K562 (cell line): ENCODE measurements at regions not wholly inside any gene's neighbourhood (a gene's known extent, or its start where the extent isn't known, plus 50 kb on each side); places are given as distances from the start of the nearest gene placed in this dataset.

ENCODE experiments used
- ATAC-seq: fragments of 200-7000 bp; cut with Tn5 transposase; 3 replicates; pipeline ENCODE4 v1.9.1; 2020; ENCODE audit warnings: moderate library complexity
- BruUV-seq: library from RNA; stranded (reverse); fragments of 400-500 nt; replicated peaks from 2 replicates; lab custom pipeline; 2021; lab: Mats Ljungman, UMichigan
- CTCF ChIA-PET: fragments of 300-600 bp; formaldehyde crosslinking; extraction: SDS; loops from one replicate; lab custom pipeline; 2021; ENCODE audit warnings: low intra/inter-chr PET ratio; lab: Yijun Ruan, JAX
- POLR2A ChIA-PET: fragments of 300-600, 350-650 bp; sonication (Branson Sonifier 250); formaldehyde crosslinking; extraction: SDS; loops from one replicate; lab custom pipeline; 2021; ENCODE audit warnings: antibody characterized with exemption, inconsistent platforms; lab: Yijun Ruan, JAX
- DNase-seq, 4 experiments: peaks; one replicate each; pipeline versions ENCODE4 v3.0.0 to v3.0.0-alpha.2; 2011 to 2018; ENCODE audit warnings: low spot score in 3 of 4, mixed read lengths in 3 of 4; ENCODE audit errors: extremely low read depth in 1 of 4
- FAIRE-seq: peaks from 2 replicates; lab custom pipeline; 2011; peaks lifted over from hg19 to GRCh38; lab: Jason Lieb, UNC
- H2AFZ ChIP-seq: 2 replicates; pipeline ENCODE4 v1.6.0; 2011; ENCODE audit warnings: low read depth, low read length, control low read depth, inconsistent platforms
- H3K27ac ChIP-seq: fragments of 200-600 bp; 3 replicates; pipeline ENCODE4 v1.8.0; 2011; ENCODE audit warnings: low read depth, mild to moderate bottlenecking, control low read depth, inconsistent platforms, low read length, moderate library complexity, mixed read lengths; ENCODE audit errors: extremely low read depth
- H3K27me3 ChIP-seq, 2 experiments: fragments of 300-600 bp in 1 of 2; 2 replicates in 1 of 2; 3 replicates in 1 of 2; pipeline versions ENCODE4 v1.6.0 to v1.8.0; 2011; ENCODE audit warnings: inconsistent platforms in 2 of 2, low read length in 2 of 2, mild to moderate bottlenecking in 1 of 2, mixed read lengths in 1 of 2, moderate library complexity in 1 of 2; ENCODE audit not compliant: control insufficient read depth in 2 of 2, insufficient read depth in 2 of 2
- H3K36me3 ChIP-seq: fragments of 300-600 bp; 3 replicates; pipeline ENCODE4 v1.8.0; 2011; ENCODE audit warnings: mild to moderate bottlenecking, low read length, inconsistent platforms; ENCODE audit not compliant: control insufficient read depth, insufficient read depth
- H3K4me1 ChIP-seq, 2 experiments: fragments of 200-600 bp in 1 of 2; replicated peaks in 1 of 2; 2 replicates in 1 of 2; 3 replicates in 1 of 2; pipeline versions ENCODE4 v1.5.1 to v1.8.0; 2011; ENCODE audit warnings: inconsistent platforms in 2 of 2, low read length in 2 of 2, mild to moderate bottlenecking in 1 of 2, mixed read lengths in 1 of 2, moderate library complexity in 1 of 2; ENCODE audit not compliant: control insufficient read depth in 2 of 2, insufficient read depth in 2 of 2
- H3K4me2 ChIP-seq: 2 replicates; pipeline ENCODE4 v1.6.1; 2011; ENCODE audit warnings: low read length, control low read depth, inconsistent platforms, mixed read lengths; ENCODE audit not compliant: insufficient read depth
- H3K4me3 ChIP-seq: fragments of 200-600 bp; sonication (generic), shearing (Covaris generic); 2 replicates; pipeline ENCODE4 v1.5.1; 2016; ENCODE audit warnings: control low read depth, inconsistent platforms
- H3K79me2 ChIP-seq: fragments of 200-600 bp; 3 replicates; pipeline ENCODE4 v1.8.0; 2011; ENCODE audit warnings: low read length, inconsistent platforms; ENCODE audit not compliant: control insufficient read depth, insufficient read depth
- H3K9ac ChIP-seq, 2 experiments: 2 replicates each; pipeline versions ENCODE4 v1.6.0 to v1.6.1; 2011; ENCODE audit warnings: low read depth in 2 of 2, low read length in 2 of 2, control low read depth in 1 of 2, inconsistent platforms in 1 of 2, mild to moderate bottlenecking in 1 of 2, mixed read lengths in 1 of 2; ENCODE audit not compliant: insufficient read depth in 1 of 2
- H3K9me1 ChIP-seq: one replicate; pipeline ENCODE4 v1.6.0; 2011; ENCODE audit warnings: inconsistent platforms, mild to moderate bottlenecking, low read length, moderate library complexity; ENCODE audit not compliant: control insufficient read depth, insufficient read depth
- H3K9me3 ChIP-seq: replicated peaks from 2 replicates; pipeline ENCODE4 v1.5.1; 2011; ENCODE audit warnings: low read depth, low read length, inconsistent platforms; ENCODE audit not compliant: control insufficient read depth, insufficient read depth
- H4K20me1 ChIP-seq: replicated peaks from 2 replicates; pipeline ENCODE4 v1.6.1; 2011; ENCODE audit warnings: low read length, inconsistent platforms, mixed read lengths; ENCODE audit not compliant: control insufficient read depth, insufficient read depth
- ETV6 ChIP-seq, 3 experiments: fragments of 150-350 bp in 1 of 3; sonication (generic) in 1 of 3; formaldehyde crosslinking in 1 of 3; IDR thresholded peaks; 2 replicates each; pipeline versions ENCODE4 v1.6.1 to v1.8.0; 2014 to 2022; ENCODE audit warnings: borderline replicate concordance in 2 of 3, low read depth in 2 of 3, antibody characterized with exemption in 1 of 3, low read length in 1 of 3, mild to moderate bottlenecking in 1 of 3, missing genetic modification reagents in 1 of 3
- KAT2B ChIP-seq: IDR thresholded peaks from one replicate; pipeline ENCODE4 v1.6.1; 2012; ENCODE audit warnings: low read depth, mild to moderate bottlenecking, control low read depth, inconsistent platforms, low read length, moderate library complexity
- MXI1 ChIP-seq: IDR thresholded peaks from 2 replicates; pipeline ENCODE4 v1.6.1; 2011; ENCODE audit warnings: low read depth, mild to moderate bottlenecking, improper control_type of control experiment, low read length
- MYNN ChIP-seq, 2 experiments: sonication (generic); formaldehyde crosslinking in 1 of 2; IDR thresholded peaks; 2 replicates each; pipeline versions ENCODE4 v1.5.0 to v1.6.1; 2016 to 2020; ENCODE audit warnings: antibody characterized with exemption in 1 of 2, missing genetic modification reagents in 1 of 2
- NRF1 ChIP-seq, 2 experiments: fragments of 450-650 bp; IDR thresholded peaks in 1 of 2; conservative IDR thresholded peaks in 1 of 2; 2 replicates each; pipeline ENCODE4 v1.6.1; 2014; ENCODE audit warnings: mild to moderate bottlenecking in 2 of 2
- RAD21 ChIP-seq, 2 experiments: fragments of 250-450 bp in 1 of 2; fragments of 450-650 bp in 1 of 2; sonication (Bioruptor Pico) in 1 of 2; formaldehyde crosslinking in 1 of 2; IDR thresholded peaks in 1 of 2; conservative IDR thresholded peaks in 1 of 2; 2 replicates each; pipeline versions ENCODE4 v1.4.0 to v1.8.0; 2020 to 2022; ENCODE audit warnings: mild to moderate bottlenecking in 2 of 2, moderate library complexity in 1 of 2
- TSC22D4 ChIP-seq: fragments of 450-650 bp; IDR thresholded peaks from 2 replicates; pipeline ENCODE4 v1.6.1; 2016; ENCODE audit warnings: missing genetic modification characterization, missing biosample characterization, control low read depth
- ZC3H4 ChIP-seq: sonication (generic); formaldehyde crosslinking; IDR thresholded peaks from 2 replicates; pipeline ENCODE4 v1.9.0; 2021; ENCODE audit warnings: missing genetic modification reagents, borderline replicate concordance
- ZNF57 ChIP-seq: fragments of 450-650 bp; formaldehyde crosslinking; IDR thresholded peaks from 2 replicates; pipeline ENCODE4 v1.4.0; 2020; ENCODE audit warnings: mild to moderate bottlenecking, moderate library complexity
- in situ Hi-C: fragments of 300-500 bp; cut with MboI; formaldehyde crosslinking; loops from 4 replicates; pipeline ENCODE4 v1.15.0; 2018; ENCODE audit warnings: inconsistent platforms, mixed read lengths
- intact Hi-C: fragments of 100-400 bp; cut with micrococcal nuclease; formaldehyde crosslinking; loops from 2 replicates; pipeline ENCODE4 v1.14.2; 2022
- TF ChIP-seq, protein P1 (sequence below): fragments of 450-650 bp; formaldehyde crosslinking; IDR thresholded peaks from 2 replicates; pipeline ENCODE4 v1.4.0; 2020; ENCODE audit warnings: mild to moderate bottlenecking

DNA sequence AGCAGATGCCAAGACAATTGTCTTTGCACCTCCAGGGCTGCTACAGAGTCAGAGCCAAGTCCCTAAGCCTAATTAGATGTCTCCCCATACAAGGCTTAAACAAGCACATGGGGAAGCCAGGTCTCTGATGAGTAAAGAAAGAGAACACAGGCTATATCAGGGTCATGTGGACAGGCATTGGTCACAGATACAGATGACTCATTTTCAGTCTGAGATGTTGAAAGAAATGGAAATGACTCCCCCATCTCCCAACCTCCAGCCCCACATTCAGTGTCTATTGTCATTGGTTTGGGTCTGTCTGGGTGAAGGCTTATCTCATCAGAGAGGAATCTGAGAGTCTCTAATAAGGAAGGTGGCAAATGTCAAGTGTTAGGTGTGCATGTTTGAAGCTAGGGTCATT is 290.1 kb upstream of the KIAA1217 start:
- Histone ChIP-seq H3K4me1 (no peaks in the 10 kb centered on the region), H3K79me2 (no peaks in the 10 kb centered on the region), H3K27ac (no peak overlapping the region), H3K4me2 (no peak overlapping the region), H2AFZ (no peak overlapping the region), H3K9me1 (no peaks in the 10 kb centered on the region), H3K9me3 (no peaks in the 10 kb centered on the region), H3K4me3 (no peak overlapping the region), H3K9ac (no peak overlapping the region), H4K20me1 (no peaks in the 10 kb centered on the region), H3K36me3 (no peaks in the 10 kb centered on the region), H3K27me3 (no peaks in the 10 kb centered on the region)
- ChIA-PET POLR2A (no interaction called here), CTCF (no interaction called here)
- FAIRE-seq (no peak), ATAC-seq (no peak), DNase-seq (no peak)
- in situ Hi-C loops (no loop called here), intact Hi-C loops (no loop called here)
- BruUV-seq, result no TSS peak
- TF ChIP-seq KAT2B (no peak), MXI1 (no peak), RAD21 (CRISPR knock-in tag; conservative IDR thresholded peaks at IDR 0.05 in 1 of 2, IDR thresholded peaks at IDR 0.05 in 1 of 2) (no peak), ZC3H4 (CRISPR knock-in tag) (no peak), TSC22D4 (no peak), ZNF57 (CRISPR knock-in tag) (no peak), ETV6 (IDR thresholded peaks at IDR 0.05; ENCODE audit: borderline replicate concordance in 1 of 2, low read depth in 2 of 2, low read length in 1 of 2) (no peak), ETV6 (CRISPR knock-in tag; IDR thresholded peaks at IDR 0.05; ENCODE audit: borderline replicate concordance) (no peak), MYNN (IDR thresholded peaks at IDR 0.05) (no peak), MYNN (CRISPR knock-in tag; IDR thresholded peaks at IDR 0.05) (no peak), NRF1 (conservative IDR thresholded peaks at IDR 0.05 in 1 of 2, IDR thresholded peaks at IDR 0.05 in 1 of 2) (no peak)
- TF ChIP-seq, protein P1, sequence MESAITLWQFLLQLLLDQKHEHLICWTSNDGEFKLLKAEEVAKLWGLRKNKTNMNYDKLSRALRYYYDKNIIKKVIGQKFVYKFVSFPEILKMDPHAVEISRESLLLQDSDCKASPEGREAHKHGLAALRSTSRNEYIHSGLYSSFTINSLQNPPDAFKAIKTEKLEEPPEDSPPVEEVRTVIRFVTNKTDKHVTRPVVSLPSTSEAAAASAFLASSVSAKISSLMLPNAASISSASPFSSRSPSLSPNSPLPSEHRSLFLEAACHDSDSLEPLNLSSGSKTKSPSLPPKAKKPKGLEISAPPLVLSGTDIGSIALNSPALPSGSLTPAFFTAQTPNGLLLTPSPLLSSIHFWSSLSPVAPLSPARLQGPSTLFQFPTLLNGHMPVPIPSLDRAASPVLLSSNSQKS (CRISPR knock-in tag), result no peak
